ENCODE measurements at regions not wholly inside any gene's neighbourhood (a gene's known extent, or its start where the extent isn't known, plus 50 kb on each side); places are given as distances from the start of the nearest gene placed in this dataset.

- TF ChIP-seq SUZ12 (IDR thresholded peaks at IDR 0.05; ENCODE audit: extremely low read depth, insufficient read depth, insufficient read length) (no peak), YY1 (IDR thresholded peaks at IDR 0.05; ENCODE audit: insufficient read depth, insufficient read length) (no peak), ZNF274 (IDR thresholded peaks at IDR 0.05; ENCODE audit: low read depth, low read length) (no peak)
Observed at GRCh38 chr7:155141562-155141961, 71.4 kb downstream of the HTR5A start.
